RPMI8226 (cell line): ENCODE measurements at regions not wholly inside any gene's neighbourhood (a gene's known extent, or its start where the extent isn't known, plus 50 kb on each side); places are given as distances from the start of the nearest gene placed in this dataset.
"Not testable (repeated sequence)": the region's sequence is repeated elsewhere in the genome, so short reads cannot be mapped to it uniquely, and the experiment has no call there.

ENCODE experiments used
- DNase-seq: peaks from one replicate; pipeline ENCODE4 v3.0.0-alpha.2; 2015

- DNase-seq, result no peak
These were observed 90.2 kb upstream of the NUPR2 start for GRCh38 chr7:56206420-56206819.

GRCh38 chr7:56199639-56200038, 83.4 kb upstream of the NUPR2 start:
- no peak for DNase-seq

- not testable (repeated sequence) for DNase-seq
These were observed 80.0 kb upstream of the NUPR2 start for GRCh38 chr7:56196195-56196594.

GRCh38 chr7:56188823-56189346, 72.7 kb upstream of the NUPR2 start:
- DNase-seq, result no peak

GRCh38 chr7:56188376-56188775, 72.2 kb upstream of the NUPR2 start:
- DNase-seq, result no peak

- no peak for DNase-seq
These were observed 64.8 kb upstream of the NUPR2 start for GRCh38 chr7:56181010-56181409.

GRCh38 chr7:56175771-56176170, 59.6 kb upstream of the NUPR2 start:
- no peak for DNase-seq

GRCh38 chr7:56174875-56175760, 58.9 kb upstream of the NUPR2 start:
- DNase-seq, result no peak

- DNase-seq, result no peak
These were observed 58.2 kb upstream of the NUPR2 start for GRCh38 chr7:56174346-56174874.
